ENCODE measurements at regions not wholly inside any gene's neighbourhood (a gene's known extent, or its start where the extent isn't known, plus 50 kb on each side); places are given as distances from the start of the nearest gene placed in this dataset.
"Not testable (repeated sequence)": the region's sequence is repeated elsewhere in the genome, so short reads cannot be mapped to it uniquely, and the experiment has no call there.

DNA sequence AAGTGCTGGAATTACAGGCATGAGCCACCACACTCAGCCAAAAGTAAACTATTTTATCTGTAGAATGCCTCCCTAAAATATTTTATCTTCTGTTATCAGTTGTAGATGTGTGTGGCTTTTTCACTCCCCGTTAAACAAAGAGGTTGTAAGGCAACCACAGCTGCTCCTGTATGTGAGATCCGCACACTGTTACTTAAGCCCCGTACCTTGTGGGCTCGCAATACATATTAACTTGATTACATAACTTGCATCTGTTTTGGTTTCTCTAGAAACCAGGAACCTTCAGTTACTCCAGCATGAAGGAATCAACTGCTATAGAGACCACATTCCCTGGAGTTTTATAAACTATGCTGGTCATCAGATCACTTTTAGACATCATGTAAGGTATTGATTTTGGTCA, 420.1 kb upstream of the SLC35B3 start:
- intact Hi-C loops (cut with micrococcal nuclease; ENCODE audit: unreplicated experiment) (no loop called here), in situ Hi-C loops (cut with HindIII; ENCODE audit: low pct_unique_long_range_greater_than_20kb, low sequenced_read_pairs) (no loop called here)
- TF ChIP-seq, protein P1, sequence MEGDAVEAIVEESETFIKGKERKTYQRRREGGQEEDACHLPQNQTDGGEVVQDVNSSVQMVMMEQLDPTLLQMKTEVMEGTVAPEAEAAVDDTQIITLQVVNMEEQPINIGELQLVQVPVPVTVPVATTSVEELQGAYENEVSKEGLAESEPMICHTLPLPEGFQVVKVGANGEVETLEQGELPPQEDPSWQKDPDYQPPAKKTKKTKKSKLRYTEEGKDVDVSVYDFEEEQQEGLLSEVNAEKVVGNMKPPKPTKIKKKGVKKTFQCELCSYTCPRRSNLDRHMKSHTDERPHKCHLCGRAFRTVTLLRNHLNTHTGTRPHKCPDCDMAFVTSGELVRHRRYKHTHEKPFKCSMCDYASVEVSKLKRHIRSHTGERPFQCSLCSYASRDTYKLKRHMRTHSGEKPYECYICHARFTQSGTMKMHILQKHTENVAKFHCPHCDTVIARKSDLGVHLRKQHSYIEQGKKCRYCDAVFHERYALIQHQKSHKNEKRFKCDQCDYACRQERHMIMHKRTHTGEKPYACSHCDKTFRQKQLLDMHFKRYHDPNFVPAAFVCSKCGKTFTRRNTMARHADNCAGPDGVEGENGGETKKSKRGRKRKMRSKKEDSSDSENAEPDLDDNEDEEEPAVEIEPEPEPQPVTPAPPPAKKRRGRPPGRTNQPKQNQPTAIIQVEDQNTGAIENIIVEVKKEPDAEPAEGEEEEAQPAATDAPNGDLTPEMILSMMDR (IDR thresholded peaks at IDR 0.05) = no peak
- TF ChIP-seq TCF7L2 (IDR thresholded peaks at IDR 0.05; ENCODE audit: low read depth, low read length) (no peak), SIN3A (IDR thresholded peaks at IDR 0.05; ENCODE audit: borderline replicate concordance, insufficient read depth, low read depth, low read length) (no peak)
- TF ChIP-seq, protein P2, sequence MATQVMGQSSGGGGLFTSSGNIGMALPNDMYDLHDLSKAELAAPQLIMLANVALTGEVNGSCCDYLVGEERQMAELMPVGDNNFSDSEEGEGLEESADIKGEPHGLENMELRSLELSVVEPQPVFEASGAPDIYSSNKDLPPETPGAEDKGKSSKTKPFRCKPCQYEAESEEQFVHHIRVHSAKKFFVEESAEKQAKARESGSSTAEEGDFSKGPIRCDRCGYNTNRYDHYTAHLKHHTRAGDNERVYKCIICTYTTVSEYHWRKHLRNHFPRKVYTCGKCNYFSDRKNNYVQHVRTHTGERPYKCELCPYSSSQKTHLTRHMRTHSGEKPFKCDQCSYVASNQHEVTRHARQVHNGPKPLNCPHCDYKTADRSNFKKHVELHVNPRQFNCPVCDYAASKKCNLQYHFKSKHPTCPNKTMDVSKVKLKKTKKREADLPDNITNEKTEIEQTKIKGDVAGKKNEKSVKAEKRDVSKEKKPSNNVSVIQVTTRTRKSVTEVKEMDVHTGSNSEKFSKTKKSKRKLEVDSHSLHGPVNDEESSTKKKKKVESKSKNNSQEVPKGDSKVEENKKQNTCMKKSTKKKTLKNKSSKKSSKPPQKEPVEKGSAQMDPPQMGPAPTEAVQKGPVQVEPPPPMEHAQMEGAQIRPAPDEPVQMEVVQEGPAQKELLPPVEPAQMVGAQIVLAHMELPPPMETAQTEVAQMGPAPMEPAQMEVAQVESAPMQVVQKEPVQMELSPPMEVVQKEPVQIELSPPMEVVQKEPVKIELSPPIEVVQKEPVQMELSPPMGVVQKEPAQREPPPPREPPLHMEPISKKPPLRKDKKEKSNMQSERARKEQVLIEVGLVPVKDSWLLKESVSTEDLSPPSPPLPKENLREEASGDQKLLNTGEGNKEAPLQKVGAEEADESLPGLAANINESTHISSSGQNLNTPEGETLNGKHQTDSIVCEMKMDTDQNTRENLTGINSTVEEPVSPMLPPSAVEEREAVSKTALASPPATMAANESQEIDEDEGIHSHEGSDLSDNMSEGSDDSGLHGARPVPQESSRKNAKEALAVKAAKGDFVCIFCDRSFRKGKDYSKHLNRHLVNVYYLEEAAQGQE (IDR thresholded peaks at IDR 0.05; ENCODE audit: insufficient read depth in 1 of 2, low read depth in 2 of 2, low read length in 1 of 2) = no peak
- DNase-seq (ENCODE audit: low read depth, low spot score) (no peak), ATAC-seq (no peak)
- Histone ChIP-seq H3K27ac (ENCODE audit: low read length) (no peak overlapping the region), H3K4me1 (ENCODE audit: control insufficient read depth, insufficient read depth, low read length) (no peaks in the 10 kb centered on the region), H3K36me3 (ENCODE audit: control insufficient read depth, insufficient read depth, low read length) (no peaks in the 10 kb centered on the region), H3K27me3 (ENCODE audit: control insufficient read depth, insufficient read depth, low read length) (no peaks in the 10 kb centered on the region), H3K9me3 (ENCODE audit: control insufficient read depth, insufficient read depth, low read depth, low read length) (no peaks in the 10 kb centered on the region), H3K4me3 (ENCODE audit: low read depth in 2 of 2, low read length in 2 of 2) (no peak overlapping the region)
- ChIA-PET POLR2A (no interaction called here), CTCF (interaction anchor here (0.6 kb wide), 1 partner anchor 111 kb away, joined by 4 read pairs; no protein-coding TSS in a partner anchor)
- BruUV-seq (replicated peaks) = no TSS peak

DNA sequence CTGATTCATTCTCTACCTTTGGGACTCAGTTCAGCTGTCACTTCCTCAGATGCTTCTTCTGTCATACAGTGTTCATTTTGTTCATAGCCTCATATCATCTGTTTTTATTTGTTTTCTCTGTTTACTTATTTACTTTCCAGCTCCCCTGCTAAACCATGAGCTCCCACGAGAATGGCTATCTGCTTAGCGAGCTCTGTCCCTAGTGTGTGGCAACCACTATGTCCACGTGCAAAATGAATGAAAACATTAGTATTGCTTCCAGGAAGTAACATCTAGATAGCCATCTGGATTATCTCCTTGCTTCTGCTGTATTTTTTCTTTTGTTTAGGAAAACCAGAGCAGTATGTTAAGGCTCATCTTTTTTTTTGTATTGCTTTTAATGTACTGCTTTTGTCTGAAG, 417.0 kb upstream of the SLC35B3 start:
- ATAC-seq (no peak), DNase-seq (ENCODE audit: low read depth, low spot score) (no peak)
- Histone ChIP-seq H3K27me3 (ENCODE audit: control insufficient read depth, insufficient read depth, low read length) (no peaks in the 10 kb centered on the region), H3K9me3 (ENCODE audit: control insufficient read depth, insufficient read depth, low read depth, low read length) (no peaks in the 10 kb centered on the region), H3K27ac (ENCODE audit: low read length) (no peak overlapping the region), H3K36me3 (ENCODE audit: control insufficient read depth, insufficient read depth, low read length) (no peaks in the 10 kb centered on the region), H3K4me1 (ENCODE audit: control insufficient read depth, insufficient read depth, low read length) (no peaks in the 10 kb centered on the region), H3K4me3 (ENCODE audit: low read depth in 2 of 2, low read length in 2 of 2) (no peak overlapping the region)
- ChIA-PET CTCF (no interaction called here), POLR2A (no interaction called here)
- intact Hi-C loops (cut with micrococcal nuclease; ENCODE audit: unreplicated experiment) = no loop called here
- in situ Hi-C loops (cut with HindIII; ENCODE audit: low pct_unique_long_range_greater_than_20kb, low sequenced_read_pairs) = no loop called here
- no TSS peak for BruUV-seq (replicated peaks)
- TF ChIP-seq POLR2AphosphoS5 (IDR thresholded peaks at IDR 0.05; ENCODE audit: low read depth, low read length) = no peak
- no peak for TF ChIP-seq TCF7L2 (IDR thresholded peaks at IDR 0.05; ENCODE audit: low read depth, low read length)
- TF ChIP-seq SIN3A (IDR thresholded peaks at IDR 0.05; ENCODE audit: borderline replicate concordance, insufficient read depth, low read depth, low read length) = no peak
- TF ChIP-seq, protein P1 (IDR thresholded peaks at IDR 0.05) = no peak
- TF ChIP-seq, protein P2 (IDR thresholded peaks at IDR 0.05; ENCODE audit: insufficient read depth in 1 of 2, low read depth in 2 of 2, low read length in 1 of 2) = no peak

DNA sequence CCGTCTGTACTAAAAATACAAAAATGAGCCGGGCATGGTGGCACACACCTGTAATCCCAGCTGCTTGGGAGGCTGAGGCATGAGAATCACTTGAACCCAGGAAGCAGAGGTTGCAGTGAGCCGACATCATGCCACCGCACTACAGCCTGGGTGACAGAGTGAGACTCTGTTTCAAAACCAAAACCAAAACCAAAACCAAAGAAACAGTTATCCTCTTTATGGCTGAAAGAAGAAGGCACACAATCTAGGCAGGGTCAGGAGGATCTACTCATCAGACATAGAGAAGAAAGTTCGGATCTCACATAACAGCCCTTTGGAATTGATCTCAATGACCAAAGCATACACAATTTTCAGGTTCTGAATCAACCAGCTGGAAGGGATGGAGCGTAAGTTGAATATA, 411.3 kb upstream of the SLC35B3 start:
- ATAC-seq; H3K4me1 ChIP-seq (ENCODE audit: control insufficient read depth, insufficient read depth, low read length); CTCF ChIA-PET; DNase-seq (ENCODE audit: low read depth, low spot score); in situ Hi-C loops (cut with HindIII; ENCODE audit: low pct_unique_long_range_greater_than_20kb, low sequenced_read_pairs); H3K36me3 ChIP-seq (ENCODE audit: control insufficient read depth, insufficient read depth, low read length); H3K27me3 ChIP-seq (ENCODE audit: control insufficient read depth, insufficient read depth, low read length); intact Hi-C loops (cut with micrococcal nuclease; ENCODE audit: unreplicated experiment); POLR2A ChIA-PET; H3K4me3 ChIP-seq (ENCODE audit: low read depth in 2 of 2, low read length in 2 of 2); H3K9me3 ChIP-seq (ENCODE audit: control insufficient read depth, insufficient read depth, low read depth, low read length); BruUV-seq (replicated peaks); H3K27ac ChIP-seq (ENCODE audit: low read length): not testable (repeated sequence)

Measured in Panc1 (cell line).